Liver (tissue), 8 donors: ENCODE measurements at regions not wholly inside any gene's neighbourhood (a gene's known extent, or its start where the extent isn't known, plus 50 kb on each side); places are given as distances from the start of the nearest gene placed in this dataset.

ENCODE experiments used
- DNase-seq: peaks from one replicate; pipeline ENCODE4 v3.0.0-alpha.2; 2017; ENCODE audit warnings: low spot score
- H3K27ac ChIP-seq, 2 donors: one replicate each; pipeline ENCODE4 v1.7.0; 2013; ENCODE audit warnings: inconsistent platforms in 2 of 2, low read length in 2 of 2, control low read depth in 1 of 2, low read depth in 1 of 2, mild to moderate bottlenecking in 1 of 2
- H3K27me3 ChIP-seq, 4 donors: one replicate each; pipeline versions ENCODE4 v1.6.1 to v1.7.0; 2013; ENCODE audit warnings: low read length in 3 of 4, inconsistent platforms in 1 of 4, mild to moderate bottlenecking in 1 of 4, moderate library complexity in 1 of 4; ENCODE audit not compliant: control insufficient read depth in 4 of 4, insufficient read depth in 4 of 4
- H3K36me3 ChIP-seq, 4 donors: one replicate each; pipeline versions ENCODE4 v1.6.1 to v1.7.0; 2013; ENCODE audit warnings: low read length in 3 of 4, mild to moderate bottlenecking in 3 of 4, low read depth in 1 of 4, moderate library complexity in 1 of 4; ENCODE audit not compliant: control insufficient read depth in 4 of 4, insufficient read depth in 3 of 4
- H3K4me1 ChIP-seq, 4 donors: one replicate each; pipeline versions ENCODE4 v1.6.1 to v1.7.0; 2013; ENCODE audit warnings: low read length in 3 of 4, mild to moderate bottlenecking in 3 of 4, moderate library complexity in 1 of 4; ENCODE audit not compliant: control insufficient read depth in 4 of 4, insufficient read depth in 4 of 4
- H3K4me3 ChIP-seq, 3 donors: one replicate each; pipeline versions ENCODE4 v1.6.1 to v1.7.0; 2013; ENCODE audit warnings: low read length in 3 of 3, control low read depth in 1 of 3, low read depth in 1 of 3, mild to moderate bottlenecking in 1 of 3
- H3K9ac ChIP-seq, 2 donors: one replicate each; pipeline ENCODE4 v1.7.0; 2013; ENCODE audit warnings: low read length in 2 of 2, mild to moderate bottlenecking in 2 of 2, moderate library complexity in 2 of 2, control low read depth in 1 of 2, low read depth in 1 of 2
- H3K9me3 ChIP-seq, 4 donors: one replicate each; pipeline versions ENCODE4 v1.6.1 to v1.7.0; 2013; ENCODE audit warnings: low read length in 3 of 4; ENCODE audit not compliant: control insufficient read depth in 4 of 4
- FOXA1 ChIP-seq: IDR thresholded peaks from 2 replicates; pipeline ENCODE4 v1.6.1; 2016; ENCODE audit warnings: antibody characterized with exemption
- FOXA2 ChIP-seq: IDR thresholded peaks from 2 replicates; pipeline ENCODE4 v1.6.1; 2016; ENCODE audit warnings: antibody characterized with exemption
- GABPA ChIP-seq, 2 donors: IDR thresholded peaks in 1 of 2; conservative IDR thresholded peaks in 1 of 2; 2 replicates each; pipeline ENCODE4 v1.6.1; 2016; ENCODE audit warnings: antibody characterized with exemption in 2 of 2, mild to moderate bottlenecking in 1 of 2, moderate library complexity in 1 of 2
- HNF4A ChIP-seq, 2 donors: conservative IDR thresholded peaks; 2 replicates each; pipeline ENCODE4 v1.6.1; 2016; ENCODE audit warnings: antibody characterized with exemption in 2 of 2, mild to moderate bottlenecking in 2 of 2
- HNF4G ChIP-seq: IDR thresholded peaks from 2 replicates; pipeline ENCODE4 v1.6.1; 2016; ENCODE audit warnings: antibody characterized with exemption
- JUND ChIP-seq, 2 donors: IDR thresholded peaks; 2 replicates each; pipeline ENCODE4 v1.6.1; 2016; ENCODE audit warnings: antibody characterized with exemption in 2 of 2
- NR2F2 ChIP-seq: IDR thresholded peaks from 2 replicates; pipeline ENCODE4 v1.6.1; 2016; ENCODE audit warnings: antibody characterized with exemption
- RAD21 ChIP-seq, 2 donors: IDR thresholded peaks; 2 replicates each; pipeline ENCODE4 v1.6.1; 2016; ENCODE audit warnings: antibody characterized with exemption in 2 of 2, mild to moderate bottlenecking in 2 of 2
- RXRA ChIP-seq, 2 donors: IDR thresholded peaks; 2 replicates each; pipeline ENCODE4 v1.6.1; 2017 to 2018; ENCODE audit warnings: antibody characterized with exemption in 2 of 2, mild to moderate bottlenecking in 1 of 2
- SP1 ChIP-seq: IDR thresholded peaks from 2 replicates; pipeline ENCODE4 v1.6.1; 2018; ENCODE audit warnings: antibody characterized with exemption, mild to moderate bottlenecking
- YY1 ChIP-seq: IDR thresholded peaks from 2 replicates; pipeline ENCODE4 v1.6.1; 2016; ENCODE audit warnings: antibody characterized with exemption, mild to moderate bottlenecking
- WGBS: extraction: QIAGEN DNeasy Blood & Tissue Kit; methylation state at CpG from one replicate; pipeline ENCODE4 v1.1.7; 2013; 5-methylcytosine and 5-hydroxymethylcytosine counted together
- TF ChIP-seq, protein P1 (sequence below): IDR thresholded peaks from 2 replicates; pipeline ENCODE4 v1.6.1; 2016; ENCODE audit warnings: antibody characterized with exemption
- TF ChIP-seq, protein P2 (sequence below): IDR thresholded peaks from 2 replicates; pipeline ENCODE4 v1.6.1; 2016; ENCODE audit warnings: antibody characterized with exemption
- TF ChIP-seq, protein P3 (sequence below): fragments of 150-350 bp; IDR thresholded peaks from 2 replicates; pipeline ENCODE4 v1.5.1; 2017; ENCODE audit warnings: improper control_type of control experiment, low read depth, low read length; ENCODE audit not compliant: missing input control
- TF ChIP-seq, protein P4 (sequence below): IDR thresholded peaks from 2 replicates; pipeline ENCODE4 v1.6.1; 2016; ENCODE audit warnings: antibody characterized with exemption
- TF ChIP-seq, protein P5 (sequence below): IDR thresholded peaks from 2 replicates; pipeline ENCODE4 v1.6.1; 2016; ENCODE audit warnings: antibody characterized with exemption, mild to moderate bottlenecking
- donor health status: healthy.
- donor health status: healthy.
- donor health status: healthy.
- donor health status: healthy.
- donor health status: healthy.

DNA sequence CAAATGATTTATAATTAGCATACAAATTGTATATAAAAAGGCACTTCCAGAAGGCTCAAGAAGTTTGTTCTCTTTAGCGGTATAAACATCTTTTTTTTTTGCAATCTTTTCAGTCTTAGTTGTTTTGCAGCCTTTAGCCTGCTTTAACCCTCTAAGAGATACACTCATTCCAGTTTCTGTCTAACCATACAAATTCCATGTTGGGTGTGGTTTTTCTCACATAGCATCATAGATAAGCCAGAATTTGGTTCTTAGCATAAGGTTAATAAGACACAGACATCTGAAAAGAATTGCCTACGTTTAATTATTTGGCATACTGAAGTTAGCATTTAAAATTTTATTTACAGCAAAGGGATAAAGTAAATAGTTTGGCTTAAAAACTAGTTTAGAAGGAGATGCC is 92.5 kb upstream of the NPVF start (continued):
- TF ChIP-seq, protein P1, sequence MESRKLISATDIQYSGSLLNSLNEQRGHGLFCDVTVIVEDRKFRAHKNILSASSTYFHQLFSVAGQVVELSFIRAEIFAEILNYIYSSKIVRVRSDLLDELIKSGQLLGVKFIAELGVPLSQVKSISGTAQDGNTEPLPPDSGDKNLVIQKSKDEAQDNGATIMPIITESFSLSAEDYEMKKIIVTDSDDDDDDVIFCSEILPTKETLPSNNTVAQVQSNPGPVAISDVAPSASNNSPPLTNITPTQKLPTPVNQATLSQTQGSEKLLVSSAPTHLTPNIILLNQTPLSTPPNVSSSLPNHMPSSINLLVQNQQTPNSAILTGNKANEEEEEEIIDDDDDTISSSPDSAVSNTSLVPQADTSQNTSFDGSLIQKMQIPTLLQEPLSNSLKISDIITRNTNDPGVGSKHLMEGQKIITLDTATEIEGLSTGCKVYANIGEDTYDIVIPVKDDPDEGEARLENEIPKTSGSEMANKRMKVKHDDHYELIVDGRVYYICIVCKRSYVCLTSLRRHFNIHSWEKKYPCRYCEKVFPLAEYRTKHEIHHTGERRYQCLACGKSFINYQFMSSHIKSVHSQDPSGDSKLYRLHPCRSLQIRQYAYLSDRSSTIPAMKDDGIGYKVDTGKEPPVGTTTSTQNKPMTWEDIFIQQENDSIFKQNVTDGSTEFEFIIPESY, result no peak
- TF ChIP-seq RXRA (IDR thresholded peaks at IDR 0.05), result no peak
- no peak for TF ChIP-seq NR2F2
- TF ChIP-seq RAD21 (IDR thresholded peaks at IDR 0.05), result no peak
- TF ChIP-seq, protein P2, sequence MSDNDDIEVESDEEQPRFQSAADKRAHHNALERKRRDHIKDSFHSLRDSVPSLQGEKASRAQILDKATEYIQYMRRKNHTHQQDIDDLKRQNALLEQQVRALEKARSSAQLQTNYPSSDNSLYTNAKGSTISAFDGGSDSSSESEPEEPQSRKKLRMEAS, result no peak
- TF ChIP-seq HNF4G, result no peak

DNA sequence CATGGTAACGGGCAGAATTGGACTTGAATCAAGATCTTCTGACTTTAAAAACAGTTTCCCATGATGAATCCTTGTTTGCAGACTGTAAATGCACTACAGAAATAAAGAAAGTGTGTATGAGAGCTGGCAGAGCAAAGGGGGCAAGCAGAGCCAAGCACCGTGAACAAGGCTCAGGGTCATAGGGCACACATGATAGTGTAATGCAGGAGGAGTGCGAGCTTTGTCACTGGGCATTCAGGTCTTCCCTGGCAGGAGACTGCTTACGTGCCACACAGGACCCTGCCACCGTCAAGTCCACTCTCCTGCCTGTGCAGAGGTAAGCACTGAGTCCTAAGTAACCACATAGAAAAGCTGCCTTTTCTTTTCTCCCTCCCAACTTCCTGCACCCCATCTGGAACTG is 93.1 kb upstream of the NPVF start:
- no peak overlapping the region for H3K27ac ChIP-seq
- TF ChIP-seq GABPA (IDR thresholded peaks at IDR 0.05 in 1 of 2, conservative IDR thresholded peaks at IDR 0.05 in 1 of 2), result no peak
- no peaks in the 10 kb centered on the region for H3K27me3 ChIP-seq
- H3K36me3 ChIP-seq, result no peaks in the 10 kb centered on the region
- WGBS, result 32% methylated on average over 5 of the region's 5 CpGs
- H3K4me3 ChIP-seq, result no peak overlapping the region
- peaks cover 0 to 3% (median 0%) of the 10 kb centered on the region in 4 donors for H3K4me1 ChIP-seq
- DNase-seq, result no peak
- H3K9ac ChIP-seq, result no peak overlapping the region
- no peaks in the 10 kb centered on the region for H3K9me3 ChIP-seq

DNA sequence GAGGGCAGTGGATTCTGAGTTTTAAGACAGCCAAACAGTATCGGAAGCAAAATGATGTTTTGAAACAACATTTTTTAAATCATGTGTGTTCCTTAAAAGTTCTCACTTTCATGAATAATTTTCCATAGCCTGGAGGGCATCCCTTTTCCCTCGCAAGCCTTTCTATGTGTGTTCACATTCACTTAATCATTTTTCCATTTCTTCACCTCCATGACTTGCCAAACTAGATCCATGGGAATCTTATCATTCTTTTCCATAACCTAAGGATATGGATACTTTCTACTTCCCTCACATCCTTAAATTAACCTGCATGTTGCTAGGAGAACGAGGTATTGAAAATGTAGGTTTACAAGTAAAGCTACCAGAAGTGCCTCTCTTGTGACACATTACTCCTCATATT is 94.2 kb upstream of the NPVF start:
- H3K9ac ChIP-seq, result no peak overlapping the region
- 93% methylated on average over 3 of the region's 3 CpGs for WGBS
- H3K27ac ChIP-seq, result no peak overlapping the region
- H3K4me3 ChIP-seq, result no peak overlapping the region
- peaks cover 0 to 3% (median 0%) of the 10 kb centered on the region in 4 donors for H3K4me1 ChIP-seq
- TF ChIP-seq JUND (IDR thresholded peaks at IDR 0.05), result no peak
- no peak for TF ChIP-seq HNF4A (conservative IDR thresholded peaks at IDR 0.05)
- no peaks in the 10 kb centered on the region for H3K27me3 ChIP-seq
- no peaks in the 10 kb centered on the region for H3K36me3 ChIP-seq
- no peaks in the 10 kb centered on the region for H3K9me3 ChIP-seq
- no peak for DNase-seq

DNA sequence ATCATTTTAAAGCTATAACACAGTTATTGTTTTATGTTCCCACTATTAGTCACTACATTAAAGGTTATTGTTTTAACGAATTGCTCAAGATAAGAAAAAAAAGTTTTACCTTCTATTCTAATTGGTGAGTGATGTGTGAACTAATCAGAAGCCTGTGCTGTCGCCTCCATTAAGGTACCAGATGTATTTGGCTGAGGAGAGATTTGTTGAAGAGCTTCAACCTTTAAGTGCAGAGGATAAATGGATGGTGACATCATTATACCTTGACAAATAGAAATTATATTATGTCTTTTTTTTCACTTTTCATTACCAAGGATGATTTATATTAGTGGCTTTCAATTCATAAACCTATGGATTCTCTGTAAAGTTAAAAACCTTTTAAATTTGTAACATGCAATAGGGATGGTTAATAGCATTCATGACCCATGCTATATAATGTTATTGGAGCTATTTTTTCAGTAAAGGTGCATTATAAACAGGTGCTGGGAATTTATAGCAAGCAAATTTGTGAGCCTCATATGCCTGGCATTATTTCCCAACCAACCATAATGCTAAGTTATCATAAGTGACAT is 97.0 kb upstream of the NPVF start:
- Histone ChIP-seq H3K9me3 (no peaks in the 10 kb centered on the region), H3K36me3 (no peaks in the 10 kb centered on the region), H3K27me3 (no peaks in the 10 kb centered on the region), H3K4me1 (peaks cover 0 to 3% (median 0%) of the 10 kb centered on the region in 4 donors), H3K27ac (no peak overlapping the region), H3K4me3 (no peak overlapping the region), H3K9ac (no peak overlapping the region)
- 73% methylated on average over 2 of the region's 2 CpGs for WGBS
- no peak for DNase-seq
- TF ChIP-seq, protein P3, sequence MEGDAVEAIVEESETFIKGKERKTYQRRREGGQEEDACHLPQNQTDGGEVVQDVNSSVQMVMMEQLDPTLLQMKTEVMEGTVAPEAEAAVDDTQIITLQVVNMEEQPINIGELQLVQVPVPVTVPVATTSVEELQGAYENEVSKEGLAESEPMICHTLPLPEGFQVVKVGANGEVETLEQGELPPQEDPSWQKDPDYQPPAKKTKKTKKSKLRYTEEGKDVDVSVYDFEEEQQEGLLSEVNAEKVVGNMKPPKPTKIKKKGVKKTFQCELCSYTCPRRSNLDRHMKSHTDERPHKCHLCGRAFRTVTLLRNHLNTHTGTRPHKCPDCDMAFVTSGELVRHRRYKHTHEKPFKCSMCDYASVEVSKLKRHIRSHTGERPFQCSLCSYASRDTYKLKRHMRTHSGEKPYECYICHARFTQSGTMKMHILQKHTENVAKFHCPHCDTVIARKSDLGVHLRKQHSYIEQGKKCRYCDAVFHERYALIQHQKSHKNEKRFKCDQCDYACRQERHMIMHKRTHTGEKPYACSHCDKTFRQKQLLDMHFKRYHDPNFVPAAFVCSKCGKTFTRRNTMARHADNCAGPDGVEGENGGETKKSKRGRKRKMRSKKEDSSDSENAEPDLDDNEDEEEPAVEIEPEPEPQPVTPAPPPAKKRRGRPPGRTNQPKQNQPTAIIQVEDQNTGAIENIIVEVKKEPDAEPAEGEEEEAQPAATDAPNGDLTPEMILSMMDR, result no peak
- TF ChIP-seq JUND (IDR thresholded peaks at IDR 0.05), result no peak
- TF ChIP-seq HNF4G, result no peak
- TF ChIP-seq FOXA1, result no peak
- TF ChIP-seq, protein P4, sequence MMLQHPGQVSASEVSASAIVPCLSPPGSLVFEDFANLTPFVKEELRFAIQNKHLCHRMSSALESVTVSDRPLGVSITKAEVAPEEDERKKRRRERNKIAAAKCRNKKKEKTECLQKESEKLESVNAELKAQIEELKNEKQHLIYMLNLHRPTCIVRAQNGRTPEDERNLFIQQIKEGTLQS, result no peak
- no peak for TF ChIP-seq NR2F2
- TF ChIP-seq, protein P1, result no peak
- TF ChIP-seq, protein P5, sequence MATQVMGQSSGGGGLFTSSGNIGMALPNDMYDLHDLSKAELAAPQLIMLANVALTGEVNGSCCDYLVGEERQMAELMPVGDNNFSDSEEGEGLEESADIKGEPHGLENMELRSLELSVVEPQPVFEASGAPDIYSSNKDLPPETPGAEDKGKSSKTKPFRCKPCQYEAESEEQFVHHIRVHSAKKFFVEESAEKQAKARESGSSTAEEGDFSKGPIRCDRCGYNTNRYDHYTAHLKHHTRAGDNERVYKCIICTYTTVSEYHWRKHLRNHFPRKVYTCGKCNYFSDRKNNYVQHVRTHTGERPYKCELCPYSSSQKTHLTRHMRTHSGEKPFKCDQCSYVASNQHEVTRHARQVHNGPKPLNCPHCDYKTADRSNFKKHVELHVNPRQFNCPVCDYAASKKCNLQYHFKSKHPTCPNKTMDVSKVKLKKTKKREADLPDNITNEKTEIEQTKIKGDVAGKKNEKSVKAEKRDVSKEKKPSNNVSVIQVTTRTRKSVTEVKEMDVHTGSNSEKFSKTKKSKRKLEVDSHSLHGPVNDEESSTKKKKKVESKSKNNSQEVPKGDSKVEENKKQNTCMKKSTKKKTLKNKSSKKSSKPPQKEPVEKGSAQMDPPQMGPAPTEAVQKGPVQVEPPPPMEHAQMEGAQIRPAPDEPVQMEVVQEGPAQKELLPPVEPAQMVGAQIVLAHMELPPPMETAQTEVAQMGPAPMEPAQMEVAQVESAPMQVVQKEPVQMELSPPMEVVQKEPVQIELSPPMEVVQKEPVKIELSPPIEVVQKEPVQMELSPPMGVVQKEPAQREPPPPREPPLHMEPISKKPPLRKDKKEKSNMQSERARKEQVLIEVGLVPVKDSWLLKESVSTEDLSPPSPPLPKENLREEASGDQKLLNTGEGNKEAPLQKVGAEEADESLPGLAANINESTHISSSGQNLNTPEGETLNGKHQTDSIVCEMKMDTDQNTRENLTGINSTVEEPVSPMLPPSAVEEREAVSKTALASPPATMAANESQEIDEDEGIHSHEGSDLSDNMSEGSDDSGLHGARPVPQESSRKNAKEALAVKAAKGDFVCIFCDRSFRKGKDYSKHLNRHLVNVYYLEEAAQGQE, result no peak
- TF ChIP-seq YY1, result no peak
- no peak for TF ChIP-seq RAD21 (IDR thresholded peaks at IDR 0.05)
- TF ChIP-seq, protein P2, result no peak
- no peak for TF ChIP-seq SP1
- TF ChIP-seq FOXA2, result no peak
